Head of caudate nucleus (tissue), 42 donors: ENCODE measurements at regions not wholly inside any gene's neighbourhood (a gene's known extent, or its start where the extent isn't known, plus 50 kb on each side); places are given as distances from the start of the nearest gene placed in this dataset.
A peak's percentile ranks its signal among the peaks of the same experiment; 100 is the strongest.
"Not testable (repeated sequence)": the region's sequence is repeated elsewhere in the genome, so short reads cannot be mapped to it uniquely, and the experiment has no call there.

Source experiments
- DNase-seq, 42 donors: peaks; one replicate each; pipeline versions ENCODE4 v3.0.0 to v3.0.0-alpha.2; 2020 to 2021; ENCODE audit warnings: mixed read lengths in 7 of 42
- intact Hi-C: fragments of 100-400 bp; cut with DNase I; formaldehyde crosslinking; loops from one replicate; pipeline ENCODE4 v1.15.0; 2022

DNA sequence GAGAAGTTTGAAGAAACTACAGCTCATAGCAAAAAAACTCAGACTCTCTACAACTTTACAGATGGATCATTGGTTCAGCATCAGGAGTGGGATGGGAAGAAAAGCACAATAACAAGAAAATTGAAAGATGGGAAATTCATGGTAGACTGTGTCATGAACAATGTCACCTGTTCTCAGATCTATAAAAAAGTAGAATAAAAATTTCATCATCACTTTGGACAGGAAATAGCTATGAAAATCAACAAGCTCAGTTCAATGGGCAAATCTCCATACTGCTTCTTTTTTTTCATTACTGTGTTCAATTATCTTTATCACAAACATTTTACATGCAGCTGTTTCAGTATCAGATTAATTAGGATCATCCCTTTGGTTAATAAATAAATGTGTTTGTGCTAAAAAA, 76.5 kb upstream of the RAPGEF2 start:
- no peak for DNase-seq
- intact Hi-C loops, result no loop called here

DNA sequence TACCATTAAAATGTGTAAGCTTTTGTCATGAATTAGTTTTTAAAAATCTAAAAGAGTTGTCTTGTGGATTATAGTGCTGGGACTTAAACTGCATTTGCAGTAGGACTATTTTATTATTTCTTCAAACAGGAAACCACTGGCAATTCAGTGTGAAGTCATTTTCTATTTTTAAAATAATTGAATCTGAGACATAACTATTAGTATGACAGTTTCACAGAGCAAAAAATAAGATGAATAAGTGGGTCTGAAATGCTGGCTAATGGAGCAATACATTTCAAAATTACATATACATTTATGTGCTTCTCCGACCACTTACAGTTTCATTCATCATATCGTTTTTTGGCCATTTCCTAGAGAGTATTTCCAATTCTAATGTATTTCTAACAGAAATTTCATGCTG, 75.3 kb upstream of the RAPGEF2 start:
- no peak for DNase-seq
- intact Hi-C loops, result no loop called here

DNA sequence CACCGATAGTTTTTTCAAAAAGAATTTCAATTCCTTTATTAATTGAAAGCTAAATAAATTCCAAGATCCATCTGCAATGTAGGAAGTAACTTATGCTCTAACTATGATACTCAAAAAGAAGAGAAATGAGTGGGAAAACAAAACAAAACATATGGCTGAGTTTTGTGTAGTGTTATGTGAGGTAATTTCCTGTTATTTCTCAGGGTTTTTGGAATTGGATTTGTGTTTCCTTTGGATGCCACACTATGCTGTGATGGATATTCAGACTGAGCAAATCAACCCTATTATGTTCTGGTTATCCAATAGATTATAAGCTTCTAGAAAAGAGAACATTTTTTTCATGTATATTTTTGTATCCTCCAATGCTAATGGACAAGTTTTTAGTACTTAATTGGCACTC, 73.4 kb upstream of the RAPGEF2 start:
- DNase-seq, result no peak
- intact Hi-C loops, result no loop called here

DNA sequence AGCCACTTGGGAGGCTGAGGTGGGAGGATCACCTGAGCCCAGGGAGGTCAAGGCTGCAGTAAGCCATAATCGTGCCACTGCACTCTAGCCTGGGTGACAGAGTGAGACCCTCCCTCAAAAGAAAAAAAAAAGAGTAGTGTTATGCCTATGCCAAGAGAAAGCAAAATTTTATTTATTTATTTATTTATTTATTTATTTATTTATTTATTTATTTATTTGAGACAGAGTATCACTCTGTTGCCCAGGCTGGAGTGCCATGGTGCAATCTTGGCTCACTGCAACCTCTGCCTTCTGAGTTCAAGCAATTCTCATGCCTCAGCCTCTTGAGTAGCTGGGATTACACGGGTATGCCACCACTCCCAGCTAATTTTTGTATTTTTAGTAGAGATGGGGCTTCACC, 72.6 kb upstream of the RAPGEF2 start:
- DNase-seq, intact Hi-C loops: not testable (repeated sequence)

DNA sequence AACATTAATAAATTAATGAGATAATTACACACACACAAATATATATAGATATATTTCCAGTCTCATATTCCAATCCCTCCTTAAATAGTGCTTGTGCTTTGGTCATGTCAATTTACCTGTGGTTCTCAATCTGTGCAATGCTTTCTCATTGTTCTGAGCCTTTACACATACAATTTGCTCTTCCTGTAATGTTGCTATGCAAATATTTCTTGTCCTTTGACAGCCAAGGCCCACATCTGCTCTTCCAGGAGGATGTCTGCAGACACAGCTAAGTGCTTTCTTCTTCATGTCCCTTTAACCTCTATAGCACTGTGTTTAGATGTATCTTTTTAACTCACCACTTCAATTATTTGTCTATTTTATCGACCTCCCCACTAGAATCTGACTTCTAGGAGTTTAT, 67.3 kb upstream of the RAPGEF2 start:
- no peak for DNase-seq
- intact Hi-C loops, result no loop called here

DNA sequence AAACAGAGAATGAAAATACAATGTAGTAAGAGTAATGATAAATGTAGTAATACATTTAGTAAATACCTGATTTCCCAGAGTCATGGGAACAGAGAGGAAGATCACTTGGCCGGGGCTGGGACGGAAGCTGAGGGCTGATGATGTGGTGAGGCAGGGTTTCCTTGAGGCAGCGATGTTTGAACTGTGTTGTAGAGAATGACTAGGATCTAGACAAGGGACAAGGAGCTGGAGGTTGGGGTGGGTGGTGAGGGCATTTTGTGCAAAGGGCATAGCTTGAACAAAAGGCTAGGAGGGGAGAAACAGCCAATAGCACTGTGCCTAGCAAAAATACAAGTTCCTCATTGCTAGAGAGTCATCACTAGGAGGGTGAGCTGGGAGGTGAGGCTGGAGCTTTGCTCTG, 64.3 kb upstream of the RAPGEF2 start:
- no peak for DNase-seq
- intact Hi-C loops, result no loop called here

DNA sequence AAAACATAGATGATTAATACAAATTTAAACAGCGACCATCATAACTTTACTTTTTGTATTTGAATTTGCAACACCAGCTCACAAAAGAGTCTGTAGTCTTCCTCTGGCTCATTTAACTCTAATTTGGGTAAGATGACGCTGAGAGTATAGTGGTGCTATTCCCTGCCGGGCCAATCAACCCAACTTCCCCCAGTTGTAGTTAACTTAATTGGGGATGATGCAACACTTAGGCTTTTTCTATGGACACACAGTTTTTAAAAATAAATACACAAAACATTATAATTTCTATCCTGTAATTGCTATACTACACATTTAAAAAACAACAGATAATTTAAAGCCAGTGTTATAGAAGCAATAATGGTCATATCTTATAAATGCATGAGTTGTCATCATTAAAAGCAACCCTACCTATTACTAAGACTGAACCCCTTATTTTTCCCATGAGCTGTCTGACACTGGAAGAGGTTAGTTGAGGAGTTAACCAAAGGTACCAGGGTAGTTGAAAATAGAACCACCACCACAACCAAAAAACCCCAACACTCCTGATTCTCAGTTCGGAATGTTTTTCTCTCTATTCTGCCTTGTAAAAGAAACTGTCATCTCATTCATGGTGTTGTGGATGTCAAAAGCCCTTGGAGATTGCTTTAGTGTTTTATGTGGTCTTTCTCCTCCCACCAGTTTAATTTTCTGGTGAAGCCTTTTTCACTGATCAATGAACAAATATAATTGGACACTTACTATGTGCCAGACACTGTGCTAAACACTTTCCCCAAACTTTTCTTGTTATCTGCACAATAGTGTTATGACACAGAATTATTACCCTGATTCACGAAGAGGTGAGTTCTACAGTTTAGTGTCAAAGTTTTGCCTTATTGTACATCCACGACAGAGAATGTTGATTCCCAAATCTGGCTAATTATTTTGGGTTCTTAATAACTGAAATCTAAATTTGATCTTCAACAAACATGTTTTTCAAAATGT, 61.5 kb upstream of the RAPGEF2 start:
- no peak for DNase-seq
- intact Hi-C loops, result no loop called here

DNA sequence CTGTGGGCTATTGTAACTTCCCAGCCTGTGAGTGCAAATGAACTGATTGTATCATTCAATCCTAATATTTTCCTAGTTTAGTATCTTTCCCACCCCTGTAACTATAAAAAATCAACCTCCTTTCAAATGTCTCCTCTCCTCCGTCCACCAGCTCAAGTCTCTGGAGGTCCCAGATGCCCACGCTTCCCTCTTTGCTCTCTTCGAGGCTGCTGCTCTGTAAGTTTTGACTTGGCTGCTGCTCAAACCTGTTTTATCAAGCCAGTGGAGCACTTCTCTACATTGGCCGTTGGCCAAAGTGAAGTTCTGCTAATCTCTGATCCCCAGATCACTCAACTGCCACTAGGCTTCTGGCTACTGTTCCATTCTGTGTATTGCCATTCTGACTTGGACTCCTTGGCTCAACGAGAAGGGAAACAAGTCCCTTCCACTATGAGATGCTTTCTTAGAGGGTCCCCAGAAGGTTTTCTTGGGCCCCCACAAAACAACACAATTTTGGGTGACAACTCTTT, 60.7 kb upstream of the RAPGEF2 start:
- intact Hi-C loops, result no loop called here
- peak in 4 of 42 donors; percentile 13 to 37 (median 26) for DNase-seq

DNA sequence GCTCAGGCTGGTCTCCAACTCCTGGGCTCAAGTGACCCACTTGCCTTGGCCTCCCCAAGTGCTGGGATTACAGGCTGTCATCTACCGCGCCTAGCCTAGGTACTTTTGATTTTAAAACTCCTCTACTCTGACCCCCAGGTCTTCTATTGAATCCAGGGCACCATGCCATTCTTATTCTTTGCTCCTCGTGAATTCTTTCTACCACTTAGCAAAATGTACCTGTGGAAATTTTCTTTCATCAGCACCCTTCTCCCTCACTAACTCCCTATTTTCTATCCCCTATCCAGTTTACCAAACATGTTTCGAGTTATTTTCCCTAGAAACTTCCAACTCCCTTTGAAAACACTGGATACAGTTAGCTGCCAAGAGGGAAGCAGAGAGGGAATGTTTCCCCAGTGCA, 60.0 kb upstream of the RAPGEF2 start:
- no peak for DNase-seq
- intact Hi-C loops, result no loop called here

DNA sequence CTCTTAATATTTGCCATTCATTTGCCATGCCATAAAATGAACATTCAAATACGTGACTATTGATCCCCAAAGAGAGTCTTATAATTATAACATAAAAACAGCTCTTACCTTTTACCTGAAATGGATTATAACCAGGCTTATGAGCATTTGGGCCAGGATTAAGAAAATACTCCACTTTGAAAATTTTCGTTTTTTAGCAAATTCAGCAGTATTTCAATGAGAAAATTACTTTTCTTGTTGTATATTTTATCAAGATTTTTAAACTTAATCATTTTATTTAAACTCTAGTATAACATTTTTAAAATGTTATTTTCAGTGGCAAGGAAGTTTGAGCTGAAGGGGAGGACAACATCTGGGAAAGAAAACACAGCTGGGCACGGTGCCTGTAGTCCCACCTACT, 59.0 kb upstream of the RAPGEF2 start:
- intact Hi-C loops, result no loop called here
- DNase-seq, result no peak

DNA sequence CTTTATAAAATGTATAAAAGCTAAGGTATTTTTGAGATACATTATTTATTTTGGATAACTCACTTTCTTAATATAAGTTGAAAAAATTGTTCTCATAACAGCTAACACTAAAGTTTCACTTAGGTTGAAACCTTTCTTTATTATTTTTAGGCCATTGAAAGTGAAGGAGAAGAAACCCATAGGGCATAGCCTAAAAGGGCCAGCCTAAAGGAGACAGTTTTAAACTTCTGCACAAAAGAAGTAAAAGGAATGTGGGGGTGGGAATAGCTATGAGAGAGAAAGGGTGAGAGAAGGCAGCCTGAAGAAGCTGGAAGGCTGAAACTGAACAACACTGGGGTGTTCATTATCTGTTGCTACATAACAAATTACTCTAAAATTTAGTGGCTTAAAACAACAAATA, 57.6 kb upstream of the RAPGEF2 start:
- intact Hi-C loops, result no loop called here
- no peak for DNase-seq

DNA sequence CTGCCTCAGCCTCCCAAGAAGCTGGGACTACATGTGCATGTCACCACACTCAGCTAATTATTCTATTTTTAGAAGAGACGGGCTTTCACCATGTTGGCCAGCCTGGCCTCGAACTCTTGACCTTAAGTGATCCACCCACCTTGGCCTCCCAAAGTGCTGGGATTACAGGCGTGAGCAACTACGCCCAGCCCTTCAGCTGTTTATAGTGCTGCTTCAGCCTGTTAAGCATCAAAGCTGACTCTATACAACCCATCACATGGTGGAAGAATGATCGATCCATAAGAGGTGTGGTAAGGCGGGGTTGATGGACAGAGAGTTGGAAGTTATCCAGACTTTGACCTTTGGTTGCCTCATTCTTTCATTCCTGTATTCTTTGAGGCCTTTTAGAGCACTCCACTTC, 56.2 kb upstream of the RAPGEF2 start:
- no peak for DNase-seq
- intact Hi-C loops, result no loop called here

DNA sequence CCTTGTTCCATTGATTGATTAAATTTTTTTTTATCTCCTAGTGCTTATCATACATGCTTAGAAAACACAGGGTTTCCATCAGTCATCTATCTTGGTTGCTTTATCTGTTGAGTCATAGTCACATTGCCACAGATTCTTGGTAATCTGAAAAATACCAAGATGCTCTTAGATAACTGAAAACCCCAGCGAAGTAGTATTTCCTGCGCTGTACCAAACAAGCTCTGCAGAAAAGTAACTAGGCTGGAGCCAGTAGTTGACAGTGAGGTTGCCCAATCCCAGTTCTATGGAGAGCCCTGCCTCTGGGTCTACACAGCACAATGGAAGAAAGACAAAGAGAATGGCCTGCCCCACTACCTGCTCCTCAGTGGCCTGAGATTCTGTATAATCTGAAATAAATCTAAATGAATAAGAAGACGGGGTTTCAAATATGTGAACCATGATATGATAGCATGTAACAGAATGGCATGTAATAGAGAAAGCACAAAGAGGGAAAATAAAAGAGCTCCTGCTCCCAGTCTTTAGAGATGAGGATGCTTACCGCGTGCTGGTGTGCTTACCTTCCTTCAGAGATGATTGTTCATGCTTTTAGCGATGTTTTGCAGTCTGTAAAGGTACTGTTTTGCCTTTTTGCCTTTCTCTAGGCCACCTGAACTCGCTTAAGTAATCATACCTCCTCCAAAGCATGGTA, 55.3 kb upstream of the RAPGEF2 start:
- DNase-seq, result no peak
- intact Hi-C loops, result no loop called here

DNA sequence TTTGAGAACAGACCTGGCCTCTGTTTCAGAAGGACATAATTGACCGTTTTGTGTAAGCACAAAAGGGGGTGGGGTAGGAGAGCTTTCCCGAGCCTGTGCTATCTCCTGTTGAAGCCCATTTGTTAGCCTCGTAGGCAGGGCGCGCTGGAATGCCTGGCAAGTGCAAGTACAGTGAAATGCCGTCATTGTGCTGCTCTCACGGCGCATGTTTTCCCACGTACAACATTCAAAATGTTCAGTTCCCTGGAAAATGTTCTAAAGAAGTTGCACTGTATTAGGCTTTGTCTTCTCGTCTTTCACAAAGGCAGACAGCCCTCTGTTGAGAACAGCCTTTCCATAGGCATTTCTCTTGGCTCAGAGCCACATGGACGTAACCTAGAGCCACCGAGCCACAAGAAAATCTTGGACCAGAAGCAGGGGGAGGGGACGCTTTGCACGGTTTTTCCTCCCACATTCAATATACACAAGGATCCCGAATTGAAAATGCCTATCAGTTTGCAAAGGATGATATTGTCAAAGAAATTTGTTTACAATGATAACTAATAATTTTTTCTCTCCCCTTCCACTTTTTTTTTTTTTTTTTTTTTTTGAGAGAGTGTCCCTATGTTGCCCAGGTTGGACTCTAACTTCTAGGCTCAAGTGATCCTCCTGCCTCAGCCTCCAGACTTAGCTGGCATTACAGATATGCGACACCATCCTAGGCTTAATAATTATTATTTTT, 54.6 kb upstream of the RAPGEF2 start:
- intact Hi-C loops, result no loop called here
- peak in 39 of 42 donors; percentile 14 to 76 (median 41) for DNase-seq

DNA sequence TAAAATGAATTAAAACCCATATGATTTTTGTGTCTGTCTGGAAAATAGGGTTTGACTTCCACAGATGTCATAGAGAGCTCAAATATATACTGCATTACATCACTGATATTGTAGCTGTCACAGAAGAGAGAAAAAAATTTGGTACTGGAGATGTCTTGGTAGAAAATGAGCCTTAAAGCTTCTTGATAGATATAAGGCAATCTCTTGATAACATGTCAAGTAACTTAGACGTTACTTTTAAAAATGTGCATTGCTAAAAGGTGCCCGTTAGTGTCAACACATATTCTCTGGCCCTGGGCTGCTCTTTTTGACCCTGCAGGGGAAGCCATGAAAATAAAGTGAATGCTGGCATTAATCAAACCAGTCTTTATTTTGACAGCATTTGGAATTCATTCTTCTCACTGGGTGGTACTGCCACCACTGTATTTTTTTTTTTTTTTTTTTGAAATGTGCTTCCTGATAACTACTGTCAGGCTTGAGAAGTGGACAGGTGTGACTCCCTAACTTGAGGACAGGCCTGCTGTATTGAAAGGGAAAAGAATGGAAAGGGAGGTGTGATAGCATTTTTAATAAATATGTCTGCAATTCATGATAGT, 53.0 kb upstream of the RAPGEF2 start:
- intact Hi-C loops, result no loop called here
- no peak for DNase-seq

DNA sequence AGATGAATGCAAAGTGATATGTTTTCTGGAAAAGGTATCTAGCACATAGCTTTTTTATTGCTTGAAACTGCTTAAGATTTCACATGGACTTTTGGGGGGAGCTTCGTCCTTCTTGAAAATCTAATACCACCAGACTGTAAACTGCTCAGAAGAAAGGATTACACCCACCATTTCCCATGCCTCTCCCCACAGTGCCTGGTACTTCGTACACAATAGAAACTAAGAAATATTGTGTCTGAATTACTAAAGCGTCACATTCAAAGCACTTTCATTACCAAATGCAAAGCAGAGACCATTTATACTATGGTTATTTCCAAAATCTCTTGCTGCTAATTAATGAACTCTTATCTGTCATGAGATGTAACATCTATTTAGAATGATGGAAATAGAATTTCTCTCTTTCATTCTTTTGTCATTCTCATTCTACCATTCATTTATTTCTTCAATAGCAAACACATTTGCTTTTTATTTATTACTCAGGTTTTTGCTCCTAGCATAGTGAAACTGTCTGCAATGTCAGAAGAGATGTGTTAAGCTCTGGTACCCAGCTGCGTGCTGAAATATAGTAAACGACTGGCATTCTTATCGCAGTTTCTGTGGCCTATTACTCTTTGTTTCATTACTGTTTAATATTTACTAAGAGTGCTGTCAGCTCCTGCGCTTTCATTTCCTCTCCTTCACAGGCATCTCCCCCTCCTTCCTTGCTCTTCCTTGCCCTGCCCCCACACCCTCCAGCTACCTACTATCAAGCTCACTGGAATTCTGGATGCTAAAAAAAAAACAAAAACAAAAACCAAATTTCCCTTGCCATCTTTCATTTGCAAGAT, 51.4 kb upstream of the RAPGEF2 start:
- DNase-seq, result no peak
- intact Hi-C loops, result no loop called here

DNA sequence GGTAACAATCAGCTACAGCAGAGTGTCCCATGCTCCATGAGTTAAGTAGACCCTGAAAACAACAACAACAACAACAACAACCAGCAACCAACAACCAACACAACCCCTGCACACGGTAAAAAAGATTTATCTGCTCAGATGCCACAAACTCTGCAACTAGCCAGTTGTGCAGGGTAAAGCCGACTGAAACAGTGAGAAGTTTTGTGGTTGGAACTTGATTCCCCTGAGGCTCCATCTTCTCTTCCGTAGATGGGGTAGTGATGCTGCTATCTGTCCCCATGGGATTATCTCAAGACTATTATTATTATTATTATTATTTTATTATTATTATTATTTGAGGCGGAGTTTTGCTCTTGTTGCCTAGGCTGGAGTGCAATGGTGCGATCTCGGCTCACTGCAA, 50.6 kb upstream of the RAPGEF2 start:
- intact Hi-C loops, result no loop called here
- no peak for DNase-seq
